Right cardiac atrium (tissue), 5 donors: ENCODE measurements at regions not wholly inside any gene's neighbourhood (a gene's known extent, or its start where the extent isn't known, plus 50 kb on each side); places are given as distances from the start of the nearest gene placed in this dataset.

Experiments used
- ATAC-seq, 2 donors: fragments of 200-7000 bp; cut with Tn5 transposase; one replicate each; pipeline versions ENCODE4 v1.8.0 to v1.9.1; 2020; ENCODE audit warnings: moderate library complexity in 2 of 2, mild to moderate bottlenecking in 1 of 2
- DNase-seq, 3 donors: peaks; one replicate each; pipeline ENCODE4 v3.0.0-alpha.2; 2020
- H3K27ac ChIP-seq: one replicate; pipeline ENCODE4 v1.5.1; 2013; ENCODE audit warnings: mild to moderate bottlenecking, low read length, control low read depth, moderate library complexity
- H3K27me3 ChIP-seq: one replicate; pipeline ENCODE4 v1.6.1; 2013; ENCODE audit not compliant: control insufficient read depth, insufficient read depth
- H3K4me1 ChIP-seq: one replicate; pipeline ENCODE4 v1.6.1; 2013; ENCODE audit warnings: low read length; ENCODE audit not compliant: control insufficient read depth, insufficient read depth
- H3K4me3 ChIP-seq: one replicate; pipeline ENCODE4 v1.5.1; 2013; ENCODE audit warnings: low read length, control low read depth
- H3K9me3 ChIP-seq: one replicate; pipeline ENCODE4 v1.6.1; 2013; ENCODE audit warnings: low read length; ENCODE audit not compliant: control insufficient read depth
- WGBS: extraction: QIAGEN DNeasy Blood & Tissue Kit; methylation state at CpG from one replicate; pipeline ENCODE4 v1.1.7; 2013; 5-methylcytosine and 5-hydroxymethylcytosine counted together
- intact Hi-C, 4 donors: fragments of 100-400 bp; cut with DNase I; formaldehyde crosslinking; loops; one replicate each; pipeline versions ENCODE4 v1.11.0 to v1.14.0; 2022 to 2023
- donor health status: healthy with polysubstance abuse.
- donor health status: DM: no; HTN: yes; CAD: no.
- donor health status: DM: no; HTN: no; CAD: no.
- donor health status: DM: no; HTN: yes; CAD: no; lungs with severe emphysema.
- donor health status: DM: yes; HTN: yes; CAD: no.

GRCh38 chr1:87629673-87630072, 301.0 kb downstream of the LMO4 start:
- no peaks in the 10 kb centered on the region for H3K4me1 ChIP-seq
- DNase-seq (no peak), ATAC-seq (no peak)
- H3K9me3 ChIP-seq = no peaks in the 10 kb centered on the region
- no peaks in the 10 kb centered on the region for H3K27me3 ChIP-seq
- H3K27ac ChIP-seq = no peak overlapping the region
- H3K4me3 ChIP-seq = no peak overlapping the region
- intact Hi-C loops = no loop called here
- WGBS = 86% methylated on average over 1 of the region's 1 CpG

- intact Hi-C loops = no loop called here
- Histone ChIP-seq H3K27me3 (no peaks in the 10 kb centered on the region), H3K27ac (no peak overlapping the region), H3K4me1 (no peaks in the 10 kb centered on the region), H3K4me3 (no peak overlapping the region), H3K9me3 (no peaks in the 10 kb centered on the region)
- WGBS = 81% methylated on average over 3 of the region's 3 CpGs
- no peak for DNase-seq
- ATAC-seq = no peak
These were observed 303.6 kb downstream of the LMO4 start for GRCh38 chr1:87632232-87632631.

GRCh38 chr1:87636198-87636892, 307.7 kb downstream of the LMO4 start:
- ATAC-seq = no peak

GRCh38 chr1:87638636-87639035, 310.0 kb downstream of the LMO4 start:
- no peak for DNase-seq
- intact Hi-C loops = no loop called here
- Histone ChIP-seq H3K4me3 (no peak overlapping the region), H3K27ac (no peak overlapping the region), H3K4me1 (peaks cover 2% of the 10 kb centered on the region), H3K27me3 (no peaks in the 10 kb centered on the region), H3K9me3 (no peaks in the 10 kb centered on the region)
- no peak for ATAC-seq

More at GRCh38 chr1:87636198-87636892, 307.7 kb downstream of the LMO4 start:
- Histone ChIP-seq H3K4me1 (no peaks in the 10 kb centered on the region), H3K27ac (no peak overlapping the region), H3K27me3 (no peaks in the 10 kb centered on the region), H3K4me3 (no peak overlapping the region), H3K9me3 (no peaks in the 10 kb centered on the region)
- no peak for DNase-seq
- intact Hi-C loops = no loop called here
- WGBS = 97% methylated on average over 28 of the region's 28 CpGs

- Histone ChIP-seq H3K27me3 (no peaks in the 10 kb centered on the region), H3K4me3 (no peak overlapping the region), H3K9me3 (no peaks in the 10 kb centered on the region), H3K4me1 (peaks cover 2% of the 10 kb centered on the region), H3K27ac (no peak overlapping the region)
- DNase-seq (no peak), ATAC-seq (no peak)
- intact Hi-C loops = no loop called here
- WGBS = 66% methylated on average over 3 of the region's 3 CpGs
These were observed 313.3 kb downstream of the LMO4 start for GRCh38 chr1:87641996-87642395.

GRCh38 chr1:87642581-87643221, 314.0 kb downstream of the LMO4 start:
- peaks cover 2% of the 10 kb centered on the region for H3K4me1 ChIP-seq
- no peaks in the 10 kb centered on the region for H3K27me3 ChIP-seq
- WGBS = 60% methylated on average over 3 of the region's 3 CpGs
- no peak overlapping the region for H3K4me3 ChIP-seq
- intact Hi-C loops = no loop called here
- no peaks in the 10 kb centered on the region for H3K9me3 ChIP-seq
- DNase-seq = no peak
- no peak overlapping the region for H3K27ac ChIP-seq
- no peak for ATAC-seq

GRCh38 chr1:87644033-87644578, 315.4 kb downstream of the LMO4 start:
- DNase-seq = no peak
- no peak for ATAC-seq
- Histone ChIP-seq H3K27ac (no peak overlapping the region), H3K9me3 (no peaks in the 10 kb centered on the region), H3K27me3 (no peaks in the 10 kb centered on the region), H3K4me3 (no peak overlapping the region), H3K4me1 (peaks cover 2% of the 10 kb centered on the region)
- intact Hi-C loops = no loop called here

GRCh38 chr1:87644579-87645190, 316.0 kb downstream of the LMO4 start:
- ATAC-seq (no peak), DNase-seq (no peak)
- Histone ChIP-seq H3K27ac (no peak overlapping the region), H3K27me3 (no peaks in the 10 kb centered on the region), H3K9me3 (no peaks in the 10 kb centered on the region), H3K4me3 (no peak overlapping the region), H3K4me1 (peaks cover 2% of the 10 kb centered on the region)
- WGBS = 68% methylated on average over 7 of the region's 7 CpGs
- intact Hi-C loops = no loop called here

- Histone ChIP-seq H3K27me3 (no peaks in the 10 kb centered on the region), H3K9me3 (no peaks in the 10 kb centered on the region), H3K4me1 (no peaks in the 10 kb centered on the region), H3K4me3 (no peak overlapping the region), H3K27ac (no peak overlapping the region)
- no peak for ATAC-seq
- no peak for DNase-seq
- 91% methylated on average over 6 of the region's 6 CpGs for WGBS
- intact Hi-C loops = no loop called here
These were observed 318.9 kb downstream of the LMO4 start for GRCh38 chr1:87647430-87648177.

- H3K27me3 ChIP-seq = no peaks in the 10 kb centered on the region
- intact Hi-C loops = no loop called here
- no peak overlapping the region for H3K4me3 ChIP-seq
- H3K27ac ChIP-seq = no peak overlapping the region
- 87% methylated on average over 4 of the region's 4 CpGs for WGBS
- H3K9me3 ChIP-seq = no peaks in the 10 kb centered on the region
- DNase-seq (no peak), ATAC-seq (no peak)
- no peaks in the 10 kb centered on the region for H3K4me1 ChIP-seq
These were observed 319.8 kb downstream of the LMO4 start for GRCh38 chr1:87648323-87649119.
